Heart right ventricle (tissue), 16 donors: ENCODE measurements at regions not wholly inside any gene's neighbourhood (a gene's known extent, or its start where the extent isn't known, plus 50 kb on each side); places are given as distances from the start of the nearest gene placed in this dataset.

ENCODE experiments used
- ATAC-seq, 8 donors: fragments of 200-7000 bp; cut with Tn5 transposase; one replicate each; pipeline ENCODE4 v1.9.1; 2020; ENCODE audit warnings: mild to moderate bottlenecking in 8 of 8, moderate library complexity in 8 of 8, moderate number of reproducible peaks in 1 of 8
- DNase-seq, 2 donors: peaks; one replicate each; pipeline ENCODE4 v3.0.0-alpha.2; 2020
- H3K27ac ChIP-seq, 10 donors: fragments of 200-600 bp; sonication (generic) in 2 of 10; one replicate each; pipeline versions ENCODE4 v1.5.0 to v1.8.0; 2020 to 2022; ENCODE audit warnings: mild to moderate bottlenecking in 3 of 10
- H3K27me3 ChIP-seq, 7 donors: fragments of 200-600 bp; one replicate each; pipeline ENCODE4 v1.8.0; 2021 to 2022; ENCODE audit warnings: mild to moderate bottlenecking in 2 of 7
- H3K36me3 ChIP-seq, 9 donors: fragments of 200-600 bp; sonication (generic) in 1 of 9; one replicate each; pipeline versions ENCODE4 v1.5.0 to v1.8.0; 2020 to 2022; ENCODE audit warnings: mild to moderate bottlenecking in 2 of 9
- H3K4me1 ChIP-seq, 9 donors: fragments of 200-600 bp; sonication (generic) in 1 of 9; one replicate each; pipeline versions ENCODE4 v1.5.0 to v1.8.0; 2020 to 2022; ENCODE audit warnings: mild to moderate bottlenecking in 4 of 9
- H3K4me3 ChIP-seq, 10 donors: fragments of 200-600 bp; sonication (generic) in 2 of 10; one replicate each; pipeline versions ENCODE4 v1.5.0 to v1.8.0; 2020 to 2022; ENCODE audit warnings: mild to moderate bottlenecking in 7 of 10, moderate library complexity in 2 of 10
- H3K9me3 ChIP-seq, 11 donors: fragments of 200-600 bp in 10 of 11; sonication (generic) in 2 of 11; one replicate each; pipeline versions ENCODE4 v1.5.0 to v1.8.0; 2013 to 2022; ENCODE audit warnings: mild to moderate bottlenecking in 2 of 11, control low read depth in 1 of 11, moderate library complexity in 1 of 11
- CTCF ChIP-seq, 9 donors: fragments of 200-600 bp; sonication (generic) in 2 of 9; IDR thresholded peaks; one replicate each; pipeline versions ENCODE4 v1.5.0 to v1.8.0; 2021 to 2022; ENCODE audit warnings: antibody characterized with exemption in 9 of 9, mild to moderate bottlenecking in 5 of 9, moderate library complexity in 1 of 9
- WGBS, 2 donors: extraction: QIAGEN DNeasy Blood & Tissue Kit; methylation state at CpG; one replicate each; pipeline ENCODE4 v1.1.7; 2013; ENCODE audit warnings: inconsistent platforms in 1 of 2; 5-methylcytosine and 5-hydroxymethylcytosine counted together
- intact Hi-C, 10 donors: fragments of 100-400 bp; cut with DNase I; formaldehyde crosslinking; loops; one replicate each; pipeline versions ENCODE4 v1.11.1 to v1.14.2; 2022
- donor health status: Arrhythmogenic right ventricular cardiomyopathy.
- donor health status: ischemic (EF 13 %, LVEDD 7.1; RV severe dilation, severe dysfunction).
- donor health status: healthy with polysubstance abuse.
- donor health status: DM: no; HTN: yes; CAD: no.
- donor health status: DM: no; HTN: no; CAD: no.
- donor health status: ischemic (EF 25% LVEDD 6.9; RV normal size, moderate dysfunction).
- donor health status: ischemic (EF 25% LVEDD 5.7; RV mildly dilated, moderate dysfunction).
- donor health status: healthy.
- donor health status: DM: yes; HTN: yes; CAD: no.
- donor health status: Ischemic cardiomyopathy.
- donor health status: ischemic (EF 35%, LVEDD 5.7; RV mildly dilated, moderate dysfunction).
- donor health status: nonischemic (EF 11% LVEDD 7.7; RV severe dilation, severe dysfunction).
- donor health status: DM: yes; HTN: yes; CAD: no.
- donor health status: PGD.
- donor health status: ischemic (EF 29% LVEDD 5.4; RV normal size, mild dysfunction).
- donor health status: nonischemic (EF 23%, LVEDD 6.1; RV moderate dilation, normal function).

- Histone ChIP-seq H3K27ac (no peak overlapping the region), H3K36me3 (no peaks in the 10 kb centered on the region), H3K27me3 (no peaks in the 10 kb centered on the region), H3K4me1 (no peaks in the 10 kb centered on the region), H3K4me3 (no peak overlapping the region), H3K9me3 (peaks cover 0 to 8% (median 0%) of the 10 kb centered on the region in 11 donors)
- DNase-seq (no peak), ATAC-seq (no peak)
- WGBS, 2 donors, result 95% methylated on average over 3 of the region's 3 CpGs
- intact Hi-C loops, result loop anchor here in 6 of 10 donors (5.0 to 10.0 kb wide), 4 partner anchors 360 to 1023 kb away; no protein-coding TSS in a partner anchor
- TF ChIP-seq CTCF (IDR thresholded peaks at IDR 0.05), result no peak
These were observed 1029.6 kb downstream of the CDH11 start for GRCh38 chr16:64092271-64092670.

GRCh38 chr16:64090327-64090726, 1031.5 kb downstream of the CDH11 start:
- ATAC-seq, result no peak
- no peak for DNase-seq
- Histone ChIP-seq H3K9me3 (no peaks in the 10 kb centered on the region), H3K4me1 (no peaks in the 10 kb centered on the region), H3K27ac (no peak overlapping the region), H3K27me3 (no peaks in the 10 kb centered on the region), H3K4me3 (no peak overlapping the region), H3K36me3 (no peaks in the 10 kb centered on the region)
- TF ChIP-seq CTCF (IDR thresholded peaks at IDR 0.05), result no peak
- intact Hi-C loops, result loop anchor here in 6 of 10 donors (5.0 to 10.0 kb wide), 4 partner anchors 362 to 1024 kb away; no protein-coding TSS in a partner anchor
- 61 to 66% methylated on average over 2 of the region's 2 CpGs for WGBS, 2 donors

GRCh38 chr16:64089697-64090096, 1032.2 kb downstream of the CDH11 start:
- peak in 1 of 2 donors; percentile 8 for DNase-seq
- Histone ChIP-seq H3K27me3 (no peaks in the 10 kb centered on the region), H3K36me3 (no peaks in the 10 kb centered on the region), H3K4me1 (no peaks in the 10 kb centered on the region), H3K4me3 (no peak overlapping the region), H3K9me3 (no peaks in the 10 kb centered on the region), H3K27ac (no peak overlapping the region)
- intact Hi-C loops, result loop anchor here in 9 of 10 donors (5.0 to 10.0 kb wide), 5 partner anchors 363 to 1028 kb away; no protein-coding TSS in a partner anchor
- TF ChIP-seq CTCF (IDR thresholded peaks at IDR 0.05), result peak; percentile 31 to 75 (median 55)
- peak in 2 of 8 donors; percentile 24 to 61 for ATAC-seq

GRCh38 chr16:64088838-64089237, 1033.0 kb downstream of the CDH11 start:
- ATAC-seq, result no peak
- WGBS, 2 donors, result 79 to 83% methylated on average over 5 of the region's 5 CpGs
- intact Hi-C loops, result loop anchor here in 6 of 10 donors (5.0 to 10.0 kb wide), 3 partner anchors 363 to 1028 kb away; no protein-coding TSS in a partner anchor

More at GRCh38 chr16:64088838-64089237, 1033.0 kb downstream of the CDH11 start:
- no peak for TF ChIP-seq CTCF (IDR thresholded peaks at IDR 0.05)
- H3K27ac ChIP-seq, result no peak overlapping the region
- no peaks in the 10 kb centered on the region for H3K9me3 ChIP-seq
- H3K27me3 ChIP-seq, result no peaks in the 10 kb centered on the region
- no peak for DNase-seq
- no peak overlapping the region for H3K4me3 ChIP-seq
- no peaks in the 10 kb centered on the region for H3K4me1 ChIP-seq
- no peaks in the 10 kb centered on the region for H3K36me3 ChIP-seq
